ENCODE measurements at regions not wholly inside any gene's neighbourhood (a gene's known extent, or its start where the extent isn't known, plus 50 kb on each side); places are given as distances from the start of the nearest gene placed in this dataset.

DNA sequence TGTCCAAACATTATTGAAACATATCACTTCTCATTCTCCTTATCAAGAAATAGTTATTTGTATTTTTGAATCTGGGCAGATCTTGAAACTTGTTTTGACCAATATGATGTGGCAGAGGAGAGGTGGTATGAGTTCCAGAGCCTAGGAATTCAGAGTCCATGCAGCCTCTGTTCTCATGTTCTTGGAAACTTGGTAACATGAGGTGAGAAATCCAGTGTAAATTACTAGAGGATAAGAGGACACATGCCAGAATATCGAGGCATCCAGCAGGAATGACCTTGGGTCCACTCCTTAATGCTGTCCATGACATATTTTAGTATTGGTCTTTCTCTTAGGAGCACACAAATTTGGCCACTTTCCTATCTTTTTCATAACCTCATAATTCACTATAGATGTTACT, 1374.6 kb downstream of the FSCB start:
- TF ChIP-seq, protein P1, sequence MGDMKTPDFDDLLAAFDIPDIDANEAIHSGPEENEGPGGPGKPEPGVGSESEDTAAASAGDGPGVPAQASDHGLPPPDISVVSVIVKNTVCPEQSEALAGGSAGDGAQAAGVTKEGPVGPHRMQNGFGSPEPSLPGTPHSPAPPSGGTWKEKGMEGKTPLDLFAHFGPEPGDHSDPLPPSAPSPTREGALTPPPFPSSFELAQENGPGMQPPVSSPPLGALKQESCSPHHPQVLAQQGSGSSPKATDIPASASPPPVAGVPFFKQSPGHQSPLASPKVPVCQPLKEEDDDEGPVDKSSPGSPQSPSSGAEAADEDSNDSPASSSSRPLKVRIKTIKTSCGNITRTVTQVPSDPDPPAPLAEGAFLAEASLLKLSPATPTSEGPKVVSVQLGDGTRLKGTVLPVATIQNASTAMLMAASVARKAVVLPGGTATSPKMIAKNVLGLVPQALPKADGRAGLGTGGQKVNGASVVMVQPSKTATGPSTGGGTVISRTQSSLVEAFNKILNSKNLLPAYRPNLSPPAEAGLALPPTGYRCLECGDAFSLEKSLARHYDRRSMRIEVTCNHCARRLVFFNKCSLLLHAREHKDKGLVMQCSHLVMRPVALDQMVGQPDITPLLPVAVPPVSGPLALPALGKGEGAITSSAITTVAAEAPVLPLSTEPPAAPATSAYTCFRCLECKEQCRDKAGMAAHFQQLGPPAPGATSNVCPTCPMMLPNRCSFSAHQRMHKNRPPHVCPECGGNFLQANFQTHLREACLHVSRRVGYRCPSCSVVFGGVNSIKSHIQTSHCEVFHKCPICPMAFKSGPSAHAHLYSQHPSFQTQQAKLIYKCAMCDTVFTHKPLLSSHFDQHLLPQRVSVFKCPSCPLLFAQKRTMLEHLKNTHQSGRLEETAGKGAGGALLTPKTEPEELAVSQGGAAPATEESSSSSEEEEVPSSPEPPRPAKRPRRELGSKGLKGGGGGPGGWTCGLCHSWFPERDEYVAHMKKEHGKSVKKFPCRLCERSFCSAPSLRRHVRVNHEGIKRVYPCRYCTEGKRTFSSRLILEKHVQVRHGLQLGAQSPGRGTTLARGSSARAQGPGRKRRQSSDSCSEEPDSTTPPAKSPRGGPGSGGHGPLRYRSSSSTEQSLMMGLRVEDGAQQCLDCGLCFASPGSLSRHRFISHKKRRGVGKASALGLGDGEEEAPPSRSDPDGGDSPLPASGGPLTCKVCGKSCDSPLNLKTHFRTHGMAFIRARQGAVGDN (CRISPR knock-in tag; IDR thresholded peaks at IDR 0.05): no peak
- TF ChIP-seq HIVEP1 (CRISPR knock-in tag; IDR thresholded peaks at IDR 0.05) (no peak), CBX5 (CRISPR knock-in tag; IDR thresholded peaks at IDR 0.05; ENCODE audit: borderline replicate concordance) (no peak), TCF7L2 (IDR thresholded peaks at IDR 0.05; ENCODE audit: low read depth, low read length) (no peak), MED1 (CRISPR knock-in tag; IDR thresholded peaks at IDR 0.05) (no peak), NFYB (CRISPR knock-in tag; IDR thresholded peaks at IDR 0.05) (no peak)
- TF ChIP-seq, protein P2, sequence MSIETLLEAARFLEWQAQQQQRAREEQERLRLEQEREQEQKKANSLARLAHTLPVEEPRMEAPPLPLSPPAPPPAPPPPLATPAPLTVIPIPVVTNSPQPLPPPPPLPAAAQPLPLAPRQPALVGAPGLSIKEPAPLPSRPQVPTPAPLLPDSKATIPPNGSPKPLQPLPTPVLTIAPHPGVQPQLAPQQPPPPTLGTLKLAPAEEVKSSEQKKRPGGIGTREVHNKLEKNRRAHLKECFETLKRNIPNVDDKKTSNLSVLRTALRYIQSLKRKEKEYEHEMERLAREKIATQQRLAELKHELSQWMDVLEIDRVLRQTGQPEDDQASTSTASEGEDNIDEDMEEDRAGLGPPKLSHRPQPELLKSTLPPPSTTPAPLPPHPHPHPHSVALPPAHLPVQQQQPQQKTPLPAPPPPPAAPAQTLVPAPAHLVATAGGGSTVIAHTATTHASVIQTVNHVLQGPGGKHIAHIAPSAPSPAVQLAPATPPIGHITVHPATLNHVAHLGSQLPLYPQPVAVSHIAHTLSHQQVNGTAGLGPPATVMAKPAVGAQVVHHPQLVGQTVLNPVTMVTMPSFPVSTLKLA (IDR thresholded peaks at IDR 0.05): no peak
